HG02884 (cell line): ENCODE measurements at regions not wholly inside any gene's neighbourhood (a gene's known extent, or its start where the extent isn't known, plus 50 kb on each side); places are given as distances from the start of the nearest gene placed in this dataset.
"Not testable (repeated sequence)": the region's sequence is repeated elsewhere in the genome, so short reads cannot be mapped to it uniquely, and the experiment has no call there.

Source experiments
- ATAC-seq: cut with Tn5 transposase; IDR thresholded peaks from one replicate; pipeline ENCODE4 v1.9.1; 2021; ENCODE audit warnings: mild to moderate bottlenecking, moderate library complexity; ENCODE audit not compliant: unreplicated experiment

- ATAC-seq, result no peak
Measured at GRCh38 chr11:106551744-106552673, 466.3 kb downstream of the GUCY1A2 start.

DNA sequence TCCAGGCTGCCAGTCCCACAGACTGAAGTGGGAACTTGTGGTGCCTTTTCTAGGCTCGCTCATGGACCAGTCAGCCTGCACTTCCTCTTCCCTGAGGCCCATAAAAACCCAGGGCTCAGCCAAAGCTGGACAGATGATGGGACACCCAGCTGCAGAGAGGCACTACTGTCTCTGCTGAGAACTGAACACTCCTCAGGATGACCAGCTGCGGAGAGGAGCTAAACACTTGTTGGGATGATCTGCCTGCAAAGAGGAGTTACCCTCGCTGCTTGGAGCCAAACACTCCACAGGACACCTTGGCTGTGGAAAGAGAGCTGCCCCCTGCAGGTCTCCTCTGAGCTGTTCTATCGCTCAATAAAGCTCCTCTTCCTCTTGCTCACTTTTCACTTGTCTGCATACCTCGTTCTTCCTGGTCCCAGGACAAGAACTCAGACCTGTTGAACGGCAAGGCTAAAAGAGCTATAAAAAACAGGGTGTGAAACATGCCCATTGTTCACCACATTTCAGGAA is 465.5 kb downstream of the GUCY1A2 start:
- no peak for ATAC-seq

DNA sequence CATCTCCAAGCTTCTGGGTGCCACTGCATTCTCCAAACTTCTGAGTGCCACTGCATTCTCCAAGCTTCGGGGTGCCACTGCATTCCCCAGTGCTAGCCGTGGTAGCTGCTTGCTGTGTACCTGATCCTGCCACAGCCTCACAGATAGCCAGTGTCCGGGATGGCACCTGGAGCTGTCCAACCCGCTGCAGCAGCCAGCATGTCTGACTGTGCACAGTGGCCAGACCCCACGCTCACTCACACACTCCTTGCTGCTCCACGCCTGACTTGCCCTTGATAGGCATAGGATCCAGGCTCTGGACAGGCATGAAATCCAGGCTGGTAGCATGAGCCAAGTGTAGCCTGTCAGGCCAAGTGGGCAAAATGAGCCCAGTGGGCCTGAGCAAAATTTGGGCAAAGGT is 465.0 kb downstream of the GUCY1A2 start:
- no peak for ATAC-seq

- ATAC-seq, result not testable (repeated sequence)
Measured at GRCh38 chr11:106555566-106556250, 462.6 kb downstream of the GUCY1A2 start.

DNA sequence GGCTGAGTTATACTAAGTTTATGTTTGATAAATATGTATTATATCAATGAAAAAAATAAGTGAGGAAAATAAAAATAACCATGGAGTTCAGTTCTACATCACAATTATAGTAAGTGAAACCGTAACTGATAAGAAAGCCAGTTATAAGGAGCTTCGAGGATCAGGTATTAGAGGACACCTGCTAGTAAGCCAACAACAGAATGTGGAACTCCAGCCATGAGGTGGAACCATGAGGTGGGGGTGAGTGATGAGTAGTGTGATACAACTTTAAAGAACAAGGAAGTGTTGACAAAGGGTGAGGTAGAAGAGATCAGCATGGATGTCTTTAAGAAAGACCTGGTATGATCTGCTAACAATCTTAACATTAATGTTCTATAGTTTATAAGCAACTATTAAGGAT is 452.9 kb downstream of the GUCY1A2 start:
- ATAC-seq, result no peak

DNA sequence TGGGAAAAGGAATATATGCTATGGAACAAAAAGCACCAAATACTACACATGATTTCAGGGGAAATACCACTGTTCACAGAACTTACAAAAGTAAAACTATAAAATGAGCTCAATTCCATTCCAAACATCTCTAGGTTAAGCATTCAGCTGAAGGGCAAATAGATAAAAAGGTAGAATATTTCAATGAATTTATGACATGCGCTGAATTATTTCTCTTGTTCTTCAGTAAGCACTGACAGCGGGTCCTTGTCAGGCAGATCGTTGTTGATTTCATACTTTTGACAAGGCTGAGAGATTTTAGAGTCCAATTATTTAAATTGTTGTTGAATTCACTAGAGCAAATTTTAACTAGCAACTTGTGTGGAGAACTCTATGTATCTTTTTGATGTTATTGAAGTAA is 449.6 kb downstream of the GUCY1A2 start:
- no peak for ATAC-seq

- ATAC-seq, result not testable (repeated sequence)
Measured at GRCh38 chr11:106577384-106577783, 440.9 kb downstream of the GUCY1A2 start.

DNA sequence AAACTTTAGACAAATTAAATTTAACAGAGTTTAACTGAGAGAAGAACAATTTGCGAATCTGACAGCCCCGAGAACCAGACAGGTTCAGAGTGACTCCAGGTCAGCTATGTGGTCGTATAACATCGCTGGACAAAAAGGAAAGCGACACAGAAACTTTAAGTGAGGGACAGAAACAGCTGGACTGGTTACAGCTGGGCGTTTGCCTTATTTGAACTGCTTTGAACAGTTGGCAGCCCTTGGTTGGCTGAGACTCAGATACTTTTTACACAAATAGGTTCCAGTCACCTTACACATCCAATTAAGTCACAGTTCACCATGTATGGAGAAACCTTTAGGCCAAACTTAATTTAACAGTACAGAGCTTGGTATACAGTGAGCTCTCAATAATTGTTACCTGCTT is 436.9 kb downstream of the GUCY1A2 start:
- ATAC-seq, result no peak

GRCh38 chr11:106585061-106585460 is 433.2 kb downstream of the GUCY1A2 start:
- no peak for ATAC-seq

DNA sequence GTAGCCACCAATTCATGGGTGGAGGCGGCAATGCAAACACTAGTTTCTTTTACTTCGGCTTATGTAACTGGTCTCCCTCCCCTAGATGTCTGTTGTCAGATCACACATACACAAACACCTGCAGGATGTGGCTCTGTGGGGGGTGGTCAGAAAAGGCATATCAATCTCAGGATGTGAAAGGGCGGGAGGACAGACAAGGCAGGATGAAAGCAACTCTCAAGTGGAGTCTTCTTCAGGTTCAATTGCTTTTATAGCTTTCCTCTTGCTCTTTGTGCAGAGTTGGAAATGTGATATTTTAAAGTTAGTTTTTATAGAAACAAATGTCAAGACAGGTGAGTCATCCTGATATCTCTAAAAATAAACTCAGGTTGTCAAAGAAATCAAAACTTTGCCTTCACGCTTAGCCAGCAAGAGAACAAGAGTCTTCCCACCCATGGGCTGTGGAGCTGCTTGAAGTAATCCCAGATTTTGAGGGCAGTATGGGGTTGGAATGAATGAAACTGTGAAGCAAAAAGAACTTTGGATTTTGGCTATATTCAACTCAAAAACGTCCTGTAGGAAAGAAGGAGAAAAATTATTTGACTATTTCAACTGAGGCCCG is 423.4 kb downstream of the GUCY1A2 start:
- ATAC-seq, result no peak

DNA sequence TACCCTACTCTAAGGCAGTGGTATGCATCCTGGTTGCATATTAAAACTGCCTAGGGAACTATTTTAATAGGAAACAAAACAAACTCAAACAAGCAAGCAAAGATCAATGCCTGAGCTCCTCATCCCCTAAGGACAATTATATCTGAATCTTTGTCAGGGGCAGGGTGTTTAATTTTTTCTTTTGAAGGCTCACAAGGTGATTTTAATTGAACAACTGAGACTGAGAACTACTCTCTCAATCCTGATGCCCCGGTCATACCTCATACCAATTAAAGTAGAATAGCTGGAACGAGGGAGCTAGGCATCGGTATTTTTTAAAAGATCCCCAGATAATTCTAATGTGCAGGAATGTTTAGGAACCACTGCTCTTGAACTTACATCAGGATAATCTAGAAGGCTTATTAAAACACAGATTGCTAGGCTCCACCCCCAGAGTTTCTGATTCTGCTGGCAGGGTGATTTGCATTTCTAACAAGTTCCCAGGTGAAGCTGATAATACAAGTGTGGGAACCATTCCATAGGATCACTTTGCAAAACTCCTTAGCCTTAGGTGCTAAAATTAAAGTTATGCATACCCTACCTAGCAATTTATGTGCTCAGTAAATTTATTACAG is 416.5 kb downstream of the GUCY1A2 start:
- ATAC-seq, result no peak

- ATAC-seq, result no peak
Measured at GRCh38 chr11:106608677-106609076, 409.6 kb downstream of the GUCY1A2 start.

DNA sequence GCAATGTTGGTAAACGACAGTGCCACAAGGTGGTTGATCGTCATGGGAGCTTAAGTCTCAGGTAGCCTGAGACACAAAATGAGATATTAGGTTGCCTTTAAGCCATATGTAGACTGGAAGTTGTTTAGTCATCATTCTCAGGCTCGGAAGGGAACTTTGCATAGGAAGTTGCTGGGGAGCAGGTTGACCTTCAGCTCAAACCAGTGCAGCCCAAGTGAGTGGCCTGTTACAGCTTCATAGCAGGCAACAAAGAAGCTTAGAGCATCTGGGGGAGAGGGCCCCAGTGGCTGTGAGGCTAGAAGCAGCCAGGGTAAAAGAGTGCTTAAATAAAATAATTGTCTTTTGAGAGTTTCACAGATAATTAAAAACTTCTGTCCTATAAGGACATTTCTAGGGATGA is 404.0 kb downstream of the GUCY1A2 start:
- no peak for ATAC-seq

- ATAC-seq, result no peak
Measured at GRCh38 chr11:106619320-106619990, 398.8 kb downstream of the GUCY1A2 start.

DNA sequence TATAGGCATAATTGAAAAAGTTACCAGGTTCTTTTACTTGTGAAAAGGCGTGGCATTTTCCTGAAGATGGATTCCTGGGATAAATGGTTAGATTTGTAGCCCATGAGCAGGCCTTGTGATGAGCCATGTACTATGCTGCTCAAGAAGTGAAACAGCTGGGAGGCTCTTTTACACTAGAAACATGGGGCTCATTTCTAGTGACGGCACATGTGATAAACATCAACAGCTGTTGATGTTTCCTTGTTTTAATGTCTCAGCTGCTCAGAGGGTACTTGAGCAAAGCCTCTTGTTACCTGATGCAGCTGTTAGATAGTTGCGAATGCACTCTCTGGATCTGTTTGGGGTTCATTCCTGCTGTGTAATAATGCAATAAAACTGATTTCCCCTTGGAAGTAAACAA is 396.8 kb downstream of the GUCY1A2 start:
- ATAC-seq, result no peak
